IMR-90 (cell line): ENCODE measurements at regions not wholly inside any gene's neighbourhood (a gene's known extent, or its start where the extent isn't known, plus 50 kb on each side); places are given as distances from the start of the nearest gene placed in this dataset.

Experiments used
- ATAC-seq: fragments of 200-7000 bp; cut with Tn5 transposase; 2 replicates; pipeline ENCODE4 v1.9.1; 2020; ENCODE audit warnings: low read depth, mild to moderate bottlenecking, moderate library complexity
- BruUV-seq: library from RNA; stranded (reverse); fragments of 400-500 nt; replicated peaks from 2 replicates; lab custom pipeline; 2021; lab: Mats Ljungman, UMichigan
- CTCF ChIA-PET: fragments of 300-600 bp; formaldehyde crosslinking; extraction: SDS; loops from one replicate; lab custom pipeline; 2021; ENCODE audit warnings: antibody characterized with exemption; lab: Yijun Ruan, JAX
- POLR2A ChIA-PET: fragments of 300-600 bp; sonication (Branson Sonifier 250); formaldehyde crosslinking; loops from one replicate; lab custom pipeline; 2022; ENCODE audit warnings: antibody characterized with exemption; ENCODE audit not compliant: unreplicated experiment; lab: Charles Lee
- DNase-seq: peaks from one replicate; pipeline ENCODE4 v3.0.0; 2013
- H2AFZ ChIP-seq: replicated peaks from 2 replicates; pipeline ENCODE3; 2013; ENCODE audit warnings: low read length, mild to moderate bottlenecking; ENCODE audit not compliant: poor library complexity
- H2AK5ac ChIP-seq: 2 replicates; pipeline ENCODE4 v1.6.1; 2013; ENCODE audit warnings: low read depth, low read length, inconsistent platforms
- H2AK9ac ChIP-seq: replicated peaks from 2 replicates; pipeline ENCODE3; 2013; ENCODE audit warnings: mild to moderate bottlenecking, low read depth, low read length, moderate library complexity; ENCODE audit not compliant: poor library complexity
- H2BK120ac ChIP-seq: 2 replicates; pipeline ENCODE4 v1.6.1; 2013; ENCODE audit warnings: low read depth, low read length, inconsistent platforms
- H2BK15ac ChIP-seq: 3 replicates; pipeline ENCODE4 v1.6.1; 2013; ENCODE audit warnings: low read depth, low read length, inconsistent platforms
- H2BK20ac ChIP-seq: 2 replicates; pipeline ENCODE4 v1.6.1; 2013; ENCODE audit warnings: low read depth, mild to moderate bottlenecking, inconsistent platforms, low read length, moderate library complexity
- H2BK5ac ChIP-seq: 2 replicates; pipeline ENCODE4 v1.6.1; 2013; ENCODE audit warnings: mild to moderate bottlenecking, low read depth, low read length, inconsistent platforms; ENCODE audit not compliant: poor library complexity, severe bottlenecking
- H3K14ac ChIP-seq: replicated peaks from 2 replicates; pipeline ENCODE4 v1.6.1; 2013; ENCODE audit warnings: low read depth, low read length, inconsistent platforms
- H3K18ac ChIP-seq: 2 replicates; pipeline ENCODE4 v1.6.1; 2013; ENCODE audit warnings: low read depth, low read length, control low read depth
- H3K23ac ChIP-seq: 2 replicates; pipeline ENCODE4 v1.6.1; 2013; ENCODE audit warnings: low read depth, low read length, inconsistent platforms
- H3K27ac ChIP-seq: 2 replicates; pipeline ENCODE4 v1.5.1; 2013; ENCODE audit warnings: mild to moderate bottlenecking, control low read depth, low read length; ENCODE audit not compliant: insufficient read depth
- H3K27me3 ChIP-seq: 2 replicates; pipeline ENCODE4 v1.6.1; 2013; ENCODE audit warnings: low read length; ENCODE audit not compliant: control insufficient read depth, insufficient read depth
- H3K36me3 ChIP-seq: 2 replicates; pipeline ENCODE4 v1.6.1; 2013; ENCODE audit warnings: low read length, mixed read lengths; ENCODE audit not compliant: control insufficient read depth, insufficient read depth
- H3K4ac ChIP-seq: 2 replicates; pipeline ENCODE4 v1.6.1; 2013; ENCODE audit warnings: low read depth, low read length, inconsistent platforms
- H3K4me1 ChIP-seq: 2 replicates; pipeline ENCODE4 v1.6.1; 2013; ENCODE audit warnings: low read length, mixed read lengths; ENCODE audit not compliant: control insufficient read depth, insufficient read depth
- H3K4me2 ChIP-seq: 2 replicates; pipeline ENCODE4 v1.6.1; 2013; ENCODE audit warnings: low read depth, mild to moderate bottlenecking, control low read depth, low read length, moderate library complexity
- H3K4me3 ChIP-seq: 2 replicates; pipeline ENCODE4 v1.5.1; 2013; ENCODE audit warnings: low read depth, mild to moderate bottlenecking, control low read depth, low read length, moderate library complexity; ENCODE audit not compliant: insufficient read depth
- H3K56ac ChIP-seq: 2 replicates; pipeline ENCODE4 v1.6.1; 2013; ENCODE audit warnings: low read length, inconsistent platforms; ENCODE audit not compliant: insufficient read depth; ENCODE audit errors: extremely low read depth
- H3K79me1 ChIP-seq, 2 experiments: 2 replicates each; pipeline ENCODE4 v1.6.1; 2013; ENCODE audit warnings: low read length in 2 of 2, inconsistent platforms in 1 of 2, low read depth in 1 of 2
- H3K9ac ChIP-seq: 2 replicates; pipeline ENCODE4 v1.6.1; 2013; ENCODE audit warnings: low read depth, low read length, control low read depth
- H3K9me1 ChIP-seq: 2 replicates; pipeline ENCODE4 v1.6.1; 2013; ENCODE audit warnings: low read length, inconsistent platforms; ENCODE audit not compliant: insufficient read depth
- H3K9me3 ChIP-seq: 2 replicates; pipeline ENCODE4 v1.6.1; 2013; ENCODE audit warnings: low read length; ENCODE audit not compliant: control insufficient read depth, insufficient read depth
- H4K20me1 ChIP-seq: 2 replicates; pipeline ENCODE4 v1.6.1; 2013; ENCODE audit warnings: low read length, inconsistent platforms; ENCODE audit not compliant: insufficient read depth
- H4K5ac ChIP-seq: 2 replicates; pipeline ENCODE4 v1.6.1; 2013; ENCODE audit warnings: mild to moderate bottlenecking, low read depth, low read length, control low read depth
- H4K8ac ChIP-seq, 2 experiments: 2 replicates each; pipeline ENCODE4 v1.6.1; 2013; ENCODE audit warnings: low read depth in 2 of 2, low read length in 2 of 2, control low read depth in 1 of 2, inconsistent platforms in 1 of 2
- H4K91ac ChIP-seq: 2 replicates; pipeline ENCODE4 v1.6.1; 2013; ENCODE audit warnings: low read depth, low read length, inconsistent platforms; ENCODE audit not compliant: insufficient read depth
- BHLHE40 ChIP-seq: fragments of 150-350 bp; IDR thresholded peaks from 2 replicates; pipeline ENCODE4 v1.6.1; 2016; ENCODE audit warnings: mild to moderate bottlenecking, low read depth, low read length
- CEBPB ChIP-seq: IDR thresholded peaks from 2 replicates; pipeline ENCODE4 v1.6.1; 2012; ENCODE audit warnings: low read depth, low read length, improper control_type of control experiment
- CHD1 ChIP-seq: IDR thresholded peaks from 2 replicates; pipeline ENCODE4 v1.6.1; 2012; ENCODE audit warnings: low read depth, low read length, improper control_type of control experiment
- FOS ChIP-seq: fragments of 150-350 bp; IDR thresholded peaks from 2 replicates; pipeline ENCODE4 v1.6.1; 2016; ENCODE audit warnings: low read depth, low read length
- MAFK ChIP-seq: IDR thresholded peaks from 2 replicates; pipeline ENCODE4 v1.6.1; 2012; ENCODE audit warnings: low read depth, low read length, improper control_type of control experiment
- MAZ ChIP-seq: IDR thresholded peaks from 2 replicates; pipeline ENCODE4 v1.6.1; 2012; ENCODE audit warnings: low read depth, mild to moderate bottlenecking, low read length, improper control_type of control experiment, moderate library complexity, borderline replicate concordance
- MXI1 ChIP-seq: IDR thresholded peaks from 2 replicates; pipeline ENCODE4 v1.6.1; 2012; ENCODE audit warnings: low read depth, mild to moderate bottlenecking, low read length, moderate library complexity, borderline replicate concordance
- NFE2L2 ChIP-seq: fragments of 150-350 bp; IDR thresholded peaks from 2 replicates; pipeline ENCODE4 v1.6.1; 2016; ENCODE audit warnings: low read depth, mild to moderate bottlenecking, low read length
- POLR2A ChIP-seq: IDR thresholded peaks from 2 replicates; pipeline ENCODE4 v1.6.1; 2012; ENCODE audit warnings: mild to moderate bottlenecking, low read depth, low read length
- RAD21 ChIP-seq: IDR thresholded peaks from 2 replicates; pipeline ENCODE4 v1.6.1; 2012; ENCODE audit warnings: low read length, improper control_type of control experiment
- RCOR1 ChIP-seq: IDR thresholded peaks from 2 replicates; pipeline ENCODE4 v1.6.1; 2012; ENCODE audit warnings: mild to moderate bottlenecking, low read length, improper control_type of control experiment; ENCODE audit not compliant: insufficient replicate concordance
- RFX5 ChIP-seq: IDR thresholded peaks from 2 replicates; pipeline ENCODE4 v1.8.0; 2012; ENCODE audit warnings: low read depth, mild to moderate bottlenecking, low read length, moderate library complexity
- SMC3 ChIP-seq: fragments of 150-350 bp; IDR thresholded peaks from 2 replicates; pipeline ENCODE4 v1.6.1; 2016; ENCODE audit warnings: low read depth, mild to moderate bottlenecking, antibody characterized with exemption, low read length, moderate library complexity
- dilution Hi-C: fragments of 300-500 bp; cut with HindIII; formaldehyde crosslinking; loops from one replicate; pipeline ENCODE4 v1.14.3; 2018; ENCODE audit warnings: low sequenced_read_pairs; ENCODE audit not compliant: unreplicated experiment
- in situ Hi-C: fragments of 300-500 bp; cut with MboI; formaldehyde crosslinking; loops from 3 replicates; pipeline ENCODE4 v1.14.3; 2019; ENCODE audit warnings: low sequenced_read_pairs, inconsistent platforms, mixed read lengths
- intact Hi-C: fragments of 100-400 bp; cut with micrococcal nuclease; formaldehyde crosslinking; loops from 2 replicates; pipeline ENCODE4 v1.10.0; 2022
- TF ChIP-seq, protein P1 (sequence below): conservative IDR thresholded peaks from 2 replicates; pipeline ENCODE4 v1.5.1; 2012; ENCODE audit warnings: mild to moderate bottlenecking, low read depth, low read length, improper control_type of control experiment
- TF ChIP-seq, protein P2 (sequence below): fragments of 150-350 bp; IDR thresholded peaks from 2 replicates; pipeline ENCODE4 v1.6.1; 2017; ENCODE audit warnings: mild to moderate bottlenecking, antibody characterized with exemption, low read length, low read depth
- TF ChIP-seq, protein P3 (sequence below): fragments of 150-350 bp; IDR thresholded peaks from 2 replicates; pipeline ENCODE4 v1.6.1; 2016; ENCODE audit warnings: low read depth, mild to moderate bottlenecking, low read length, moderate library complexity, borderline replicate concordance

DNA sequence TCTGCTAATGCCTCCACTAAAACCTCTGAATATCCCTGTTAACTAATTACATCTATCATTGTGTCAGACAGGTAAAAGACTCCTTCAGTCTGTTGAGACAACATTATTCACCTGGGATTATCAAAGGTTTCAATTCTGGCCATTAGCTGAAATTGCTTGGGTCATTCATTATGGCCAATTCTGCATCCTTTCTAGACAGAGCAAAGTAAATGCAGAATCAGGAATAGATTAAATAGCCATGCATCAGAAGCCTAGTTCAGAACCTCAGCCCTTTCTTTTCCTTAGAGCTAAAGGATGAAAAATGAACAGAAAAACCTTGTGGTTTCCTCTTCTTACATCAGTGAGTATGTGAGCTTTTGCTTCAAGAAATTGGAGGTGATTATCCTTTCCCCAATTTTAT, 665.4 kb upstream of the CAMK1G start:
- no peak overlapping the region for H4K5ac ChIP-seq
- H3K23ac ChIP-seq = no peak overlapping the region
- no peak overlapping the region for H3K56ac ChIP-seq
- H3K36me3 ChIP-seq = no peaks in the 10 kb centered on the region
- H2AK5ac ChIP-seq = no peak overlapping the region
- no peak overlapping the region for H2BK20ac ChIP-seq
- no peak overlapping the region for H2BK120ac ChIP-seq
- H3K9me3 ChIP-seq = peaks cover 6% of the 10 kb centered on the region
- no peak overlapping the region for H3K18ac ChIP-seq
- no peak overlapping the region for H3K4me2 ChIP-seq
- no peak overlapping the region for H2AFZ ChIP-seq
- CTCF ChIA-PET = no interaction called here
- H3K9ac ChIP-seq = no peak overlapping the region
- in situ Hi-C loops = no loop called here
- no peaks in the 10 kb centered on the region for H3K79me1 ChIP-seq
- dilution Hi-C loops = no loop called here
- no TSS peak for BruUV-seq
- ATAC-seq = no peak
- no peaks in the 10 kb centered on the region for H3K27me3 ChIP-seq
- TF ChIP-seq POLR2A = no peak
- TF ChIP-seq MAFK = no peak
- TF ChIP-seq CHD1 = no peak
- no peak for TF ChIP-seq MXI1
- TF ChIP-seq, protein P1, sequence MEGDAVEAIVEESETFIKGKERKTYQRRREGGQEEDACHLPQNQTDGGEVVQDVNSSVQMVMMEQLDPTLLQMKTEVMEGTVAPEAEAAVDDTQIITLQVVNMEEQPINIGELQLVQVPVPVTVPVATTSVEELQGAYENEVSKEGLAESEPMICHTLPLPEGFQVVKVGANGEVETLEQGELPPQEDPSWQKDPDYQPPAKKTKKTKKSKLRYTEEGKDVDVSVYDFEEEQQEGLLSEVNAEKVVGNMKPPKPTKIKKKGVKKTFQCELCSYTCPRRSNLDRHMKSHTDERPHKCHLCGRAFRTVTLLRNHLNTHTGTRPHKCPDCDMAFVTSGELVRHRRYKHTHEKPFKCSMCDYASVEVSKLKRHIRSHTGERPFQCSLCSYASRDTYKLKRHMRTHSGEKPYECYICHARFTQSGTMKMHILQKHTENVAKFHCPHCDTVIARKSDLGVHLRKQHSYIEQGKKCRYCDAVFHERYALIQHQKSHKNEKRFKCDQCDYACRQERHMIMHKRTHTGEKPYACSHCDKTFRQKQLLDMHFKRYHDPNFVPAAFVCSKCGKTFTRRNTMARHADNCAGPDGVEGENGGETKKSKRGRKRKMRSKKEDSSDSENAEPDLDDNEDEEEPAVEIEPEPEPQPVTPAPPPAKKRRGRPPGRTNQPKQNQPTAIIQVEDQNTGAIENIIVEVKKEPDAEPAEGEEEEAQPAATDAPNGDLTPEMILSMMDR = no peak
- TF ChIP-seq MAZ = no peak
- TF ChIP-seq BHLHE40 = no peak
- TF ChIP-seq RFX5 = no peak
- no peak for TF ChIP-seq RCOR1
- no peak for TF ChIP-seq RAD21
- TF ChIP-seq FOS = no peak
- TF ChIP-seq, protein P2, sequence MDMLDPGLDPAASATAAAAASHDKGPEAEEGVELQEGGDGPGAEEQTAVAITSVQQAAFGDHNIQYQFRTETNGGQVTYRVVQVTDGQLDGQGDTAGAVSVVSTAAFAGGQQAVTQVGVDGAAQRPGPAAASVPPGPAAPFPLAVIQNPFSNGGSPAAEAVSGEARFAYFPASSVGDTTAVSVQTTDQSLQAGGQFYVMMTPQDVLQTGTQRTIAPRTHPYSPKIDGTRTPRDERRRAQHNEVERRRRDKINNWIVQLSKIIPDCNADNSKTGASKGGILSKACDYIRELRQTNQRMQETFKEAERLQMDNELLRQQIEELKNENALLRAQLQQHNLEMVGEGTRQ = no peak
- no peak for TF ChIP-seq CEBPB
- no peak for TF ChIP-seq SMC3
- no peak for TF ChIP-seq NFE2L2
- TF ChIP-seq, protein P3, sequence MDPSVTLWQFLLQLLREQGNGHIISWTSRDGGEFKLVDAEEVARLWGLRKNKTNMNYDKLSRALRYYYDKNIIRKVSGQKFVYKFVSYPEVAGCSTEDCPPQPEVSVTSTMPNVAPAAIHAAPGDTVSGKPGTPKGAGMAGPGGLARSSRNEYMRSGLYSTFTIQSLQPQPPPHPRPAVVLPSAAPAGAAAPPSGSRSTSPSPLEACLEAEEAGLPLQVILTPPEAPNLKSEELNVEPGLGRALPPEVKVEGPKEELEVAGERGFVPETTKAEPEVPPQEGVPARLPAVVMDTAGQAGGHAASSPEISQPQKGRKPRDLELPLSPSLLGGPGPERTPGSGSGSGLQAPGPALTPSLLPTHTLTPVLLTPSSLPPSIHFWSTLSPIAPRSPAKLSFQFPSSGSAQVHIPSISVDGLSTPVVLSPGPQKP = no peak
- H4K91ac ChIP-seq = no peak overlapping the region
- POLR2A ChIA-PET = no interaction called here
- H3K4me3 ChIP-seq = no peak overlapping the region
- H2BK15ac ChIP-seq = no peak overlapping the region
- no peaks in the 10 kb centered on the region for H3K4me1 ChIP-seq
- H3K27ac ChIP-seq = no peak overlapping the region
- no peaks in the 10 kb centered on the region for H3K9me1 ChIP-seq
- no peak overlapping the region for H3K4ac ChIP-seq
- H3K14ac ChIP-seq = no peak overlapping the region
- H4K8ac ChIP-seq = no peak overlapping the region
- intact Hi-C loops = no loop called here
- no peak for DNase-seq
- no peaks in the 10 kb centered on the region for H4K20me1 ChIP-seq
- H2AK9ac ChIP-seq = no peak overlapping the region
- H2BK5ac ChIP-seq = no peak overlapping the region
